Breast epithelium (tissue), 3 donors: ENCODE measurements at regions not wholly inside any gene's neighbourhood (a gene's known extent, or its start where the extent isn't known, plus 50 kb on each side); places are given as distances from the start of the nearest gene placed in this dataset.

Experiments used
- POLR2A ChIP-seq: fragments of 450-650 bp; IDR thresholded peaks from one replicate; pipeline ENCODE4 v1.6.1; 2016; ENCODE audit warnings: antibody characterized with exemption, mild to moderate bottlenecking, moderate library complexity
- TF ChIP-seq, protein P1 (sequence below), 3 donors: fragments of 450-650 bp; IDR thresholded peaks; one replicate each; pipeline ENCODE4 v1.5.1; 2016 to 2017; ENCODE audit warnings: antibody characterized with exemption in 3 of 3, mild to moderate bottlenecking in 3 of 3, moderate library complexity in 3 of 3

DNA sequence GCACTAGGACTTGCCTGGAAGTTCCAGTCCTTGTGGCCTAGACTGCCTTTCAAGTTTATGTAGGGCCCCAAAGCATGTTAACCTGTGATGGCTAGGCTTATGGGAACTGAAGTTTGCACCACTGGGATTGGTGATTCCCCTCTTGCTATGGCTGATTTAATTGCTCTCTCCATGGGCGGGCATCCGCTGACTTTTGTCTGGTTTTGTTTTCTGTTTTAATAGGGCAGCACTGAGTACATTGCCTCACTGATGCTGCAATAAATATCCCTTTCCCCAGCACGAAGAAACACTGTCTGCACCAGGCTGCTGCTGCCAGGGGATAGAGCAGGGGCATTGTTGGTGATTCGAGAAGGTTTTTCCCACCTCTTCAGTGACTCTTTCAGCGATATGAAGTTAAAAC is 73.3 kb upstream of the PDE4B start:
- TF ChIP-seq, protein P1, sequence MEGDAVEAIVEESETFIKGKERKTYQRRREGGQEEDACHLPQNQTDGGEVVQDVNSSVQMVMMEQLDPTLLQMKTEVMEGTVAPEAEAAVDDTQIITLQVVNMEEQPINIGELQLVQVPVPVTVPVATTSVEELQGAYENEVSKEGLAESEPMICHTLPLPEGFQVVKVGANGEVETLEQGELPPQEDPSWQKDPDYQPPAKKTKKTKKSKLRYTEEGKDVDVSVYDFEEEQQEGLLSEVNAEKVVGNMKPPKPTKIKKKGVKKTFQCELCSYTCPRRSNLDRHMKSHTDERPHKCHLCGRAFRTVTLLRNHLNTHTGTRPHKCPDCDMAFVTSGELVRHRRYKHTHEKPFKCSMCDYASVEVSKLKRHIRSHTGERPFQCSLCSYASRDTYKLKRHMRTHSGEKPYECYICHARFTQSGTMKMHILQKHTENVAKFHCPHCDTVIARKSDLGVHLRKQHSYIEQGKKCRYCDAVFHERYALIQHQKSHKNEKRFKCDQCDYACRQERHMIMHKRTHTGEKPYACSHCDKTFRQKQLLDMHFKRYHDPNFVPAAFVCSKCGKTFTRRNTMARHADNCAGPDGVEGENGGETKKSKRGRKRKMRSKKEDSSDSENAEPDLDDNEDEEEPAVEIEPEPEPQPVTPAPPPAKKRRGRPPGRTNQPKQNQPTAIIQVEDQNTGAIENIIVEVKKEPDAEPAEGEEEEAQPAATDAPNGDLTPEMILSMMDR (IDR thresholded peaks at IDR 0.05): no peak
- TF ChIP-seq POLR2A: no peak
